Tibial nerve (tissue), 4 donors: ENCODE measurements at regions not wholly inside any gene's neighbourhood (a gene's known extent, or its start where the extent isn't known, plus 50 kb on each side); places are given as distances from the start of the nearest gene placed in this dataset.

Experiments
- DNase-seq, 2 donors: peaks; one replicate each; pipeline ENCODE4 v3.0.0-alpha.2; 2019; ENCODE audit warnings: low spot score in 2 of 2
- H3K27ac ChIP-seq, 4 donors: fragments of 200-600 bp; sonication (generic) in 3 of 4; one replicate each; pipeline ENCODE4 v1.5.1; 2017 to 2019; ENCODE audit warnings: mild to moderate bottlenecking in 1 of 4
- H3K27me3 ChIP-seq, 2 donors: fragments of 200-600 bp; sonication (generic) in 1 of 2; one replicate each; pipeline versions ENCODE4 v1.5.1 to v1.6.0; 2017 to 2019
- H3K36me3 ChIP-seq, 3 donors: fragments of 200-600 bp; sonication (generic); one replicate each; pipeline ENCODE4 v1.5.1; 2018 to 2019
- H3K4me1 ChIP-seq, 4 donors: fragments of 200-600 bp; sonication (generic) in 3 of 4; one replicate each; pipeline ENCODE4 v1.5.1; 2017 to 2019
- H3K4me3 ChIP-seq, 4 donors: fragments of 200-600 bp; sonication (generic) in 3 of 4; one replicate each; pipeline ENCODE4 v1.5.1; 2017 to 2019; ENCODE audit warnings: mild to moderate bottlenecking in 1 of 4, moderate library complexity in 1 of 4
- H3K9me3 ChIP-seq, 4 donors: fragments of 200-600 bp; sonication (generic) in 3 of 4; one replicate each; pipeline ENCODE4 v1.5.1; 2017 to 2019
- CTCF ChIP-seq, 5 experiments: fragments of 200-600 bp in 3 of 5; fragments of 450-650 bp in 2 of 5; sonication (generic) in 3 of 5; IDR thresholded peaks; one replicate each; pipeline ENCODE4 v1.5.1; 2016 to 2019; ENCODE audit warnings: antibody characterized with exemption in 5 of 5, mild to moderate bottlenecking in 3 of 5, moderate library complexity in 2 of 5
- EP300 ChIP-seq, 2 donors: sonication (generic); formaldehyde crosslinking; IDR thresholded peaks; one replicate each; pipeline ENCODE4 v1.6.1; 2017; ENCODE audit warnings: antibody characterized with exemption in 2 of 2, mild to moderate bottlenecking in 1 of 2
- POLR2A ChIP-seq, 2 donors: fragments of 450-650 bp; IDR thresholded peaks; one replicate each; pipeline ENCODE4 v1.6.1; 2017; ENCODE audit warnings: antibody characterized with exemption in 2 of 2, mild to moderate bottlenecking in 2 of 2, moderate library complexity in 2 of 2
- WGBS, 2 donors: methylation state at CpG; one replicate each; pipeline ENCODE4 v1.1.5; 2018; 5-methylcytosine and 5-hydroxymethylcytosine counted together

GRCh38 chr9:7710686-7711085, 88.9 kb downstream of the DMAC1 start:
- TF ChIP-seq POLR2A (IDR thresholded peaks at IDR 0.05) (no peak), CTCF (IDR thresholded peaks at IDR 0.05) (no peak), EP300 (IDR thresholded peaks at IDR 0.05) (no peak)
- no peak overlapping the region for H3K4me3 ChIP-seq
- DNase-seq: no peak
- no peaks in the 10 kb centered on the region for H3K36me3 ChIP-seq
- H3K9me3 ChIP-seq: peaks cover 0 to 3% (median 0%) of the 10 kb centered on the region in 4 donors
- no peaks in the 10 kb centered on the region for H3K27me3 ChIP-seq
- H3K4me1 ChIP-seq: peaks cover 0 to 5% (median 0%) of the 10 kb centered on the region in 4 donors
- H3K27ac ChIP-seq: no peak overlapping the region

- Histone ChIP-seq H3K27me3 (no peaks in the 10 kb centered on the region), H3K4me3 (no peak overlapping the region), H3K36me3 (no peaks in the 10 kb centered on the region), H3K9me3 (no peaks in the 10 kb centered on the region), H3K4me1 (peaks cover 0 to 5% (median 0%) of the 10 kb centered on the region in 4 donors), H3K27ac (no peak overlapping the region)
- 75 to 80% methylated on average over 4 of the region's 4 CpGs for WGBS, 2 donors
- TF ChIP-seq EP300 (IDR thresholded peaks at IDR 0.05): no peak
- no peak for TF ChIP-seq CTCF (IDR thresholded peaks at IDR 0.05)
- no peak for TF ChIP-seq POLR2A (IDR thresholded peaks at IDR 0.05)
- no peak for DNase-seq
Observed at GRCh38 chr9:7707934-7708333, 91.6 kb downstream of the DMAC1 start.

GRCh38 chr9:7704543-7704942, 95.0 kb downstream of the DMAC1 start:
- Histone ChIP-seq H3K27ac (no peak overlapping the region), H3K36me3 (no peaks in the 10 kb centered on the region), H3K9me3 (no peaks in the 10 kb centered on the region), H3K4me1 (peaks cover 0 to 5% (median 0%) of the 10 kb centered on the region in 4 donors), H3K4me3 (no peak overlapping the region), H3K27me3 (no peaks in the 10 kb centered on the region)
- no peak for TF ChIP-seq POLR2A (IDR thresholded peaks at IDR 0.05)
- no peak for TF ChIP-seq CTCF (IDR thresholded peaks at IDR 0.05)
- no peak for TF ChIP-seq EP300 (IDR thresholded peaks at IDR 0.05)
- no peak for DNase-seq
- WGBS, 2 donors: 74 to 77% methylated on average over 1 of the region's 1 CpG

- no peak for TF ChIP-seq EP300 (IDR thresholded peaks at IDR 0.05)
- TF ChIP-seq CTCF (IDR thresholded peaks at IDR 0.05): no peak
- TF ChIP-seq POLR2A (IDR thresholded peaks at IDR 0.05): no peak
- no peak for DNase-seq
- Histone ChIP-seq H3K9me3 (peaks cover 0 to 3% (median 0%) of the 10 kb centered on the region in 4 donors), H3K4me3 (no peak overlapping the region), H3K27ac (no peak overlapping the region), H3K4me1 (no peaks in the 10 kb centered on the region), H3K27me3 (no peaks in the 10 kb centered on the region), H3K36me3 (no peaks in the 10 kb centered on the region)
- 76 to 88% methylated on average over 2 of the region's 2 CpGs for WGBS, 2 donors
Observed at GRCh38 chr9:7691909-7692308, 107.7 kb downstream of the DMAC1 start.

- no peaks in the 10 kb centered on the region for H3K4me1 ChIP-seq
- no peak overlapping the region for H3K4me3 ChIP-seq
- H3K27me3 ChIP-seq: no peaks in the 10 kb centered on the region
- no peak overlapping the region for H3K27ac ChIP-seq
- H3K9me3 ChIP-seq: no peaks in the 10 kb centered on the region
- DNase-seq: no peak
- no peaks in the 10 kb centered on the region for H3K36me3 ChIP-seq
- TF ChIP-seq POLR2A (IDR thresholded peaks at IDR 0.05) (no peak), CTCF (IDR thresholded peaks at IDR 0.05) (no peak), EP300 (IDR thresholded peaks at IDR 0.05) (no peak)
Observed at GRCh38 chr9:7690014-7690413, 109.6 kb downstream of the DMAC1 start.
